MV-4-11 (cell line): ENCODE measurements at regions not wholly inside any gene's neighbourhood (a gene's known extent, or its start where the extent isn't known, plus 50 kb on each side); places are given as distances from the start of the nearest gene placed in this dataset.

Experiments used
- DNase-seq: peaks from one replicate; lab custom pipeline; 2025; lab: John Stamatoyannopoulos, UW

- no peak for DNase-seq
These were observed 1250.5 kb downstream of the BRD1 start for GRCh38 chr22:48577014-48577690.

GRCh38 chr22:48576333-48577013 lies 1251.2 kb downstream of the BRD1 start:
- no peak for DNase-seq

- DNase-seq: no peak
These were observed 1251.9 kb downstream of the BRD1 start for GRCh38 chr22:48575618-48576332.

- DNase-seq: no peak
These were observed 1252.7 kb downstream of the BRD1 start for GRCh38 chr22:48574776-48575617.

GRCh38 chr22:48573766-48574165 lies 1253.9 kb downstream of the BRD1 start:
- DNase-seq: no peak

GRCh38 chr22:48572951-48573350 lies 1254.7 kb downstream of the BRD1 start:
- no peak for DNase-seq

- no peak for DNase-seq
These were observed 1256.8 kb downstream of the BRD1 start for GRCh38 chr22:48570912-48571311.

GRCh38 chr22:48569476-48570233 lies 1258.0 kb downstream of the BRD1 start:
- DNase-seq: no peak

- DNase-seq: no peak
These were observed 1258.8 kb downstream of the BRD1 start for GRCh38 chr22:48568736-48569330.

GRCh38 chr22:48567213-48567975 lies 1260.3 kb downstream of the BRD1 start:
- DNase-seq: no peak

DNA sequence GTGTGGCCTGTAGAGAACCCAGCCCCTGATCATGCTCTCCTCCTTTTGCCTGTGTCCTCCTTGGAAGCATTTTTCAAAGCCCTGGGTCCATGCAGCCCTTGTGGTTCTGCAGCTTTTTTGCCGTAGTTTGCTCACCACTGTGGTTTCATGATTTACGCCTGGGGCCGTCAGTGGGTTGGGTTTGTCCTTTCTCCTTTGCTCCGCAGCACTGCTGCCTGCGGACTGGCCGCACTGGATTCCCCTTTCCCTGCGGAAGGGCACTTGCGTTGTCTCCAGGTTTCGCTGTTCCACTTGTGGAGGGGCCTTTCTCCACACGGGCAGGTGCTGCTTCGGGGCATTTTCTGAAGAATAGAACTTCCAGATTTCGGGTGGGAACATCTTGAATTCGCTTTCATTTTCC lies 1260.9 kb downstream of the BRD1 start:
- no peak for DNase-seq

DNA sequence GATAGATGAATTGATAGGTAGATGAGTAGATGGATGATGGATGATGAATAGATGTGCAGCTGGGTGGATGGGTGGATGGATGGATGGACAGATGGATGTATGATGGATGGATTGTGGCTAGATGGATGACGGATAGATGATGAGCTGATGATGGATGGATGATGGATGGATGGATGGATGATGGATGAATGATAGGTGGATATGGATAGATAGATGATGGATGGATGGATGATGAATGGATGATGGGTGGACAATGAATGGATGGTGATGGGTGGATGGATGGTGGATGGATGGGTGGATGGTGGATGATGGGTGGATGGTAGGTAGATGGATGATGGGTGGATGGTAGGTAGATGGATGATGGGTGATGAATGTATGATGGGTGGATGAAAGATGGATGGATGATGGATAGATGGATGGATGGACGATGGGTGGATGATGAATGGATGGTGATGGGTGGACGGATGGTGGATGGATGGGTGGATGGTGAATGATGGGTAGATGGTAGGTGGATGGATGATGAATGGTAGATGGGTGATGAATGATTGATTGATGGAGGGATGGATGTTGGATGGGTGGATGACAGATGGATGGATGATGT lies 1261.7 kb downstream of the BRD1 start:
- no peak for DNase-seq

DNA sequence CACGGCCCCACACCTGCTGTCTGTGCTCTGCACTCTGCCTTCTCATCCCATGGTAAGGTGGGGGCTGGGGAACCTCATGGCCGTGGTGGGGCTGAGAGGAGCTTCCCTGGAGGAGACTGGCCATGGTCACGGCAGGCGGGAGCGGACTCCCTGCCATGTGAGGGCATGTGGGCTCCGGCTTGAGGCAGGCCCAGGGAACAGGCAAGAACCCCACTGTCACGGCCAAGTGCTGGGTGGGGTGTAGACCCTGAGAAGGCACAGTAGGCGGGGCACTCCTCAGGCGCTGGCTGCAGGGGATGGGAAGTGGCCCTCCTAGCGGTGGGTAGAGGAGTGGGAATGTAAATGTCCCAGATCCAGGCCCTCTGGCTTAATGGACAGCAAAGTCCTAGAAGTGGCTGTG lies 1262.7 kb downstream of the BRD1 start:
- no peak for DNase-seq

- DNase-seq: no peak
These were observed 1263.7 kb downstream of the BRD1 start for GRCh38 chr22:48563966-48564330.

DNA sequence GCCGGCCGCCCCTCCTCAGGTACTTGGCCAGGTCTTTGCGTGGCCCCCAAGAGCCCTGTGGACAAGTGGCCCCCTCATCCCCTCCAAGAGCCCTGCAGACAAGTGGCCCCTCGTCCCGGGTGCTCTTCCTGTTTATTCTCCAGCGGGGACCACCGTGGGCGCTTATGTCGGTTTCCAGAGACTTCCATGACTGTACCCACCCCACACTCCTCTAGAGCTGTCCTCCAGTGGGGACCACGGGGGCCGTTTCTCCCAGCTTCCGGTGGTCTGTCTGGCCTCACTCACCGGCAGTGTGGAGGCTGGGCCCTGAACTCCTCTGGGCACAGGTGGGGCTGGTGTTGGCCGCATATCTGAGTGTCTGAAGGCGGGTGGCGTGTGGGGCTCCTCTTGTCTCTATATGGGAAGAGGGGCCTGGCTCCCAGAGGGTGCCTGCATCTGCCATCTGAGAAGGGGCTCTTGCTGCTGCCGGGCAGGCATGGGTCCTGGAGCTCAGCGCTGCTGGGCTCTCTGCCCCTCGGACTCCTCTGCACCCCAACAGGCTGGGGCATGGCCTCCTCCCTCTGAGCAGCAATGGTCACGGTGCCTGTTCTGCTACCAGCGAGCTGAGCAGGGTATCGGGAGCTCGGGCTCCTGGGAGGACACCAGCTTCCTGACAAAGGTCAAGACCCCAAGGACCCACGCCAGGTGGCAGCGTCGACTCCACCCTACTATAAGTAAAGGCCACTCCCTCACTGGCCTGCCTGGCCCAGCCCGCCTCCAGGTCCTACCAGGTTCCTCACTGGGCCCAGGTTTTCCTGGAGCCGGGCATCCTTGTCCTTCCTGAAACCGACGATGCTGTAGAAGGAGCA lies 1264.3 kb downstream of the BRD1 start:
- DNase-seq: no peak

- DNase-seq: no peak
These were observed 1266.0 kb downstream of the BRD1 start for GRCh38 chr22:48561676-48562075.

GRCh38 chr22:48560836-48561235 lies 1266.8 kb downstream of the BRD1 start:
- DNase-seq: no peak

- DNase-seq: no peak
These were observed 1267.3 kb downstream of the BRD1 start for GRCh38 chr22:48560389-48560751.
